ENCODE measurements at regions not wholly inside any gene's neighbourhood (a gene's known extent, or its start where the extent isn't known, plus 50 kb on each side); places are given as distances from the start of the nearest gene placed in this dataset.

GRCh38 chr14:22476887-22477286 is 112.1 kb downstream of the DAD1 start:
- no peak for DNase-seq

- DNase-seq: no peak
Observed at GRCh38 chr14:22476005-22476751, 112.8 kb downstream of the DAD1 start.

GRCh38 chr14:22475381-22475780 is 113.6 kb downstream of the DAD1 start:
- DNase-seq: no peak

GRCh38 chr14:22474730-22475351 is 114.2 kb downstream of the DAD1 start:
- DNase-seq: no peak

- DNase-seq: no peak
Observed at GRCh38 chr14:22472935-22473854, 115.8 kb downstream of the DAD1 start.

- no peak for DNase-seq
Observed at GRCh38 chr14:22472466-22472865, 116.6 kb downstream of the DAD1 start.

GRCh38 chr14:22471545-22472121 is 117.4 kb downstream of the DAD1 start:
- DNase-seq: no peak

- no peak for DNase-seq
Observed at GRCh38 chr14:22469538-22470303, 119.3 kb downstream of the DAD1 start.

GRCh38 chr14:22468830-22469229 is 120.2 kb downstream of the DAD1 start:
- no peak for DNase-seq

- DNase-seq: no peak
Observed at GRCh38 chr14:22466491-22466890, 122.5 kb downstream of the DAD1 start.

GRCh38 chr14:22465201-22465840 is 123.7 kb downstream of the DAD1 start:
- DNase-seq: no peak

- DNase-seq: no peak
Observed at GRCh38 chr14:22464422-22465142, 124.4 kb downstream of the DAD1 start.

GRCh38 chr14:22463763-22464173 is 125.3 kb downstream of the DAD1 start:
- DNase-seq: no peak

- no peak for DNase-seq
Observed at GRCh38 chr14:22462923-22463322, 126.1 kb downstream of the DAD1 start.

- no peak for DNase-seq
Observed at GRCh38 chr14:22460461-22461195, 128.4 kb downstream of the DAD1 start.

- DNase-seq: no peak
Observed at GRCh38 chr14:22458737-22459136, 130.3 kb downstream of the DAD1 start.

GRCh38 chr14:22456998-22457594 is 131.9 kb downstream of the DAD1 start:
- DNase-seq: no peak

GRCh38 chr14:22456421-22456820 is 132.6 kb downstream of the DAD1 start:
- DNase-seq: no peak

GRCh38 chr14:22452330-22452729 is 136.7 kb downstream of the DAD1 start:
- DNase-seq: no peak

- no peak for DNase-seq
Observed at GRCh38 chr14:22450266-22450665, 138.8 kb downstream of the DAD1 start.

Data from activated CD4-positive, alpha-beta T cell treated with anti-CD3 and anti-CD28 coated beads for 4 hours (primary cell).